ENCODE measurements at regions not wholly inside any gene's neighbourhood (a gene's known extent, or its start where the extent isn't known, plus 50 kb on each side); places are given as distances from the start of the nearest gene placed in this dataset.
A peak's percentile ranks its signal among the peaks of the same experiment; 100 is the strongest.

- ChIA-PET CTCF (no interaction called here), POLR2A (no interaction called here)
- H3K36me3 ChIP-seq (ENCODE audit: control insufficient read depth in 2 of 2, insufficient read depth in 1 of 2, low read length in 2 of 2): no peaks in the 10 kb centered on the region
- no peaks in the 10 kb centered on the region for H3K4me1 ChIP-seq (ENCODE audit: control insufficient read depth, insufficient read depth, low read length)
- H3K27ac ChIP-seq (ENCODE audit: extremely low read depth, low read depth, low read length): no peak overlapping the region
- no peaks in the 10 kb centered on the region for H3K9me3 ChIP-seq (ENCODE audit: control insufficient read depth, insufficient read depth, low read depth, low read length)
- TF ChIP-seq ZNF266 (tag by site-specific recombination; IDR thresholded peaks at IDR 0.05; ENCODE audit: low read depth) (no peak), ZNF529 (tag by site-specific recombination; IDR thresholded peaks at IDR 0.05; ENCODE audit: insufficient replicate concordance) (no peak), ZNF302 (tag by site-specific recombination; IDR thresholded peaks at IDR 0.05; ENCODE audit: low read depth) (no peak)
- TF ChIP-seq, protein P1, sequence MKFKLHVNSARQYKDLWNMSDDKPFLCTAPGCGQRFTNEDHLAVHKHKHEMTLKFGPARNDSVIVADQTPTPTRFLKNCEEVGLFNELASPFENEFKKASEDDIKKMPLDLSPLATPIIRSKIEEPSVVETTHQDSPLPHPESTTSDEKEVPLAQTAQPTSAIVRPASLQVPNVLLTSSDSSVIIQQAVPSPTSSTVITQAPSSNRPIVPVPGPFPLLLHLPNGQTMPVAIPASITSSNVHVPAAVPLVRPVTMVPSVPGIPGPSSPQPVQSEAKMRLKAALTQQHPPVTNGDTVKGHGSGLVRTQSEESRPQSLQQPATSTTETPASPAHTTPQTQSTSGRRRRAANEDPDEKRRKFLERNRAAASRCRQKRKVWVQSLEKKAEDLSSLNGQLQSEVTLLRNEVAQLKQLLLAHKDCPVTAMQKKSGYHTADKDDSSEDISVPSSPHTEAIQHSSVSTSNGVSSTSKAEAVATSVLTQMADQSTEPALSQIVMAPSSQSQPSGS (tag by site-specific recombination; IDR thresholded peaks at IDR 0.05; ENCODE audit: low read depth): no peak
- TF ChIP-seq, protein P2, sequence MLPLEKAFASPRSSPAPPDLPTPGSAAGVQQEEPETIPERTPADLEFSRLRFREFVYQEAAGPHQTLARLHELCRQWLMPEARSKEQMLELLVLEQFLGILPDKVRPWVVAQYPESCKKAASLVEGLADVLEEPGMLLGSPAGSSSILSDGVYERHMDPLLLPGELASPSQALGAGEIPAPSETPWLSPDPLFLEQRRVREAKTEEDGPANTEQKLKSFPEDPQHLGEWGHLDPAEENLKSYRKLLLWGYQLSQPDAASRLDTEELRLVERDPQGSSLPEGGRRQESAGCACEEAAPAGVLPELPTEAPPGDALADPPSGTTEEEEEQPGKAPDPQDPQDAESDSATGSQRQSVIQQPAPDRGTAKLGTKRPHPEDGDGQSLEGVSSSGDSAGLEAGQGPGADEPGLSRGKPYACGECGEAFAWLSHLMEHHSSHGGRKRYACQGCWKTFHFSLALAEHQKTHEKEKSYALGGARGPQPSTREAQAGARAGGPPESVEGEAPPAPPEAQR (tag by site-specific recombination; IDR thresholded peaks at IDR 0.05): no peak
- H3K4me3 ChIP-seq (ENCODE audit: low read depth, low read length): no peak overlapping the region
Observed at GRCh38 chr13:34749046-34749445, 193.0 kb upstream of the NBEA start.

DNA sequence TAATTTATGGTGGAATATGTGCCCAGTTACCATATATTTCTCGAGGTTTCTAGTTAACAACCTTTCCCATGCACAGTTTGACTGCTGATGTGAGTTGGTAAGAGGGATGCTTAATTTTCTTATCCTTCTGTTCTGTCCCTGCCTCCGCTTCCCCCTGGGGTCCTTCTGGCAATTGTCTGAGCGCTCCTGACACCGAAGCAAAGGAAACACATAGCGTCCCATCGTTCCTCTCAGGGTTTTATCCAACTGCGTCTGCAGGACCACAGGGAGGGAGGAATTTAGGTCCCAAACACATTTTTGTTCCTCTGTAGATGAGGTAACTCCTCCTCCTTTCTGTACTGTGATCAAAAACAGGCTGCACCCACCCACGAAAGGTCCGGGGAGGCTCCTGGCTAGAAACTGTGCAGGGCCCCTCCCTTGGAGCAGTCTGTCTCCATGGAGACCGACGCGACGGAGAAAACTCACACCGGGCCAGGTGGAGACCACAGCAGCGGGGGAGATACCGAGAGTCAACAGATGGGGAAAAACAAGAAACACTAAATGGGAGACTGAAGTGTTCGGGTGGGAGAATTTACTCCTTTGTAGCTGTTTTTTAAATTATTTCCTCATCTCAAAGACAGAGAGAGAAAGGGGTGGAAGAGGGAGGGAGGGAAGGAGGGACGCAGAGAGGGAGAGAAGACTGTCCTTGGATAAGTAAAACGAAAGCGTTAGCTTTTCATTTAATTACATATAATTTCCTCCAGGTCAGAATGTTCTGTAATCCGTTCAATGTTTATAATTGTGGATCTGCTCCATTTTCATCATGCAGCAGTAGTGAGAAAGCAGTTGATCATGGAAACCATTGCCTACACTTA, 191.8 kb upstream of the NBEA start:
- no peaks in the 10 kb centered on the region for H3K9me3 ChIP-seq (ENCODE audit: control insufficient read depth, insufficient read depth, low read depth, low read length)
- no peak overlapping the region for H3K27ac ChIP-seq (ENCODE audit: extremely low read depth, low read depth, low read length)
- peak overlapping the region; percentile 17; the same call in 1 of the 2 replicates for H3K4me3 ChIP-seq (ENCODE audit: low read depth, low read length)
- CTCF ChIA-PET: interaction anchor here (0.5 kb wide), 1 partner anchor 111 kb away, joined by 5 read pairs; no protein-coding TSS in a partner anchor
- H3K36me3 ChIP-seq (ENCODE audit: control insufficient read depth in 2 of 2, insufficient read depth in 1 of 2, low read length in 2 of 2): no peaks in the 10 kb centered on the region
- H3K4me1 ChIP-seq (ENCODE audit: control insufficient read depth, insufficient read depth, low read length): no peaks in the 10 kb centered on the region
- POLR2A ChIA-PET: no interaction called here
- TF ChIP-seq ZNF843 (tag by site-specific recombination; IDR thresholded peaks at IDR 0.05) (no peak), ZNF311 (tag by site-specific recombination; IDR thresholded peaks at IDR 0.05; ENCODE audit: borderline replicate concordance) (no peak), ZSCAN16 (tag by site-specific recombination; IDR thresholded peaks at IDR 0.05) (no peak), ZEB2 (tag by site-specific recombination; IDR thresholded peaks at IDR 0.05) (no peak), ZNF560 (tag by site-specific recombination; IDR thresholded peaks at IDR 0.05; ENCODE audit: borderline replicate concordance) (no peak), SCRT2 (tag by site-specific recombination; IDR thresholded peaks at IDR 0.05) (0 out of 2 replicates have a peak, but pooled peaks have one; percentile 15), ZNF670 (tag by site-specific recombination; IDR thresholded peaks at IDR 0.05; ENCODE audit: low read depth) (no peak), ZNF184 (tag by site-specific recombination; IDR thresholded peaks at IDR 0.05) (no peak), ZNF701 (tag by site-specific recombination; IDR thresholded peaks at IDR 0.05) (no peak), GLIS1 (tag by site-specific recombination; IDR thresholded peaks at IDR 0.05) (0 out of 2 replicates have a peak, but pooled peaks have one; percentile 10), PRDM10 (tag by site-specific recombination; IDR thresholded peaks at IDR 0.05) (peak; percentile 38; the same call in 1 of the 2 replicates), ZNF248 (tag by site-specific recombination; IDR thresholded peaks at IDR 0.05) (no peak), ZNF202 (tag by site-specific recombination; IDR thresholded peaks at IDR 0.05; ENCODE audit: borderline replicate concordance) (no peak)
- TF ChIP-seq, protein P3, sequence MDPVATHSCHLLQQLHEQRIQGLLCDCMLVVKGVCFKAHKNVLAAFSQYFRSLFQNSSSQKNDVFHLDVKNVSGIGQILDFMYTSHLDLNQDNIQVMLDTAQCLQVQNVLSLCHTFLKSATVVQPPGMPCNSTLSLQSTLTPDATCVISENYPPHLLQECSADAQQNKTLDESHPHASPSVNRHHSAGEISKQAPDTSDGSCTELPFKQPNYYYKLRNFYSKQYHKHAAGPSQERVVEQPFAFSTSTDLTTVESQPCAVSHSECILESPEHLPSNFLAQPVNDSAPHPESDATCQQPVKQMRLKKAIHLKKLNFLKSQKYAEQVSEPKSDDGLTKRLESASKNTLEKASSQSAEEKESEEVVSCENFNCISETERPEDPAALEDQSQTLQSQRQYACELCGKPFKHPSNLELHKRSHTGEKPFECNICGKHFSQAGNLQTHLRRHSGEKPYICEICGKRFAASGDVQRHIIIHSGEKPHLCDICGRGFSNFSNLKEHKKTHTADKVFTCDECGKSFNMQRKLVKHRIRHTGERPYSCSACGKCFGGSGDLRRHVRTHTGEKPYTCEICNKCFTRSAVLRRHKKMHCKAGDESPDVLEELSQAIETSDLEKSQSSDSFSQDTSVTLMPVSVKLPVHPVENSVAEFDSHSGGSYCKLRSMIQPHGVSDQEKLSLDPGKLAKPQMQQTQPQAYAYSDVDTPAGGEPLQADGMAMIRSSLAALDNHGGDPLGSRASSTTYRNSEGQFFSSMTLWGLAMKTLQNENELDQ (tag by site-specific recombination; IDR thresholded peaks at IDR 0.05; ENCODE audit: low read depth): no peak
- TF ChIP-seq, protein P4, sequence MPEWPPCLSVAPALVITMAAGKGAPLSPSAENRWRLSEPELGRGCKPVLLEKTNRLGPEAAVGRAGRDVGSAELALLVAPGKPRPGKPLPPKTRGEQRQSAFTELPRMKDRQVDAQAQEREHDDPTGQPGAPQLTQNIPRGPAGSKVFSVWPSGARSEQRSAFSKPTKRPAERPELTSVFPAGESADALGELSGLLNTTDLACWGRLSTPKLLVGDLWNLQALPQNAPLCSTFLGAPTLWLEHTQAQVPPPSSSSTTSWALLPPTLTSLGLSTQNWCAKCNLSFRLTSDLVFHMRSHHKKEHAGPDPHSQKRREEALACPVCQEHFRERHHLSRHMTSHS (tag by site-specific recombination; IDR thresholded peaks at IDR 0.05): no peak
- TF ChIP-seq, protein P5, sequence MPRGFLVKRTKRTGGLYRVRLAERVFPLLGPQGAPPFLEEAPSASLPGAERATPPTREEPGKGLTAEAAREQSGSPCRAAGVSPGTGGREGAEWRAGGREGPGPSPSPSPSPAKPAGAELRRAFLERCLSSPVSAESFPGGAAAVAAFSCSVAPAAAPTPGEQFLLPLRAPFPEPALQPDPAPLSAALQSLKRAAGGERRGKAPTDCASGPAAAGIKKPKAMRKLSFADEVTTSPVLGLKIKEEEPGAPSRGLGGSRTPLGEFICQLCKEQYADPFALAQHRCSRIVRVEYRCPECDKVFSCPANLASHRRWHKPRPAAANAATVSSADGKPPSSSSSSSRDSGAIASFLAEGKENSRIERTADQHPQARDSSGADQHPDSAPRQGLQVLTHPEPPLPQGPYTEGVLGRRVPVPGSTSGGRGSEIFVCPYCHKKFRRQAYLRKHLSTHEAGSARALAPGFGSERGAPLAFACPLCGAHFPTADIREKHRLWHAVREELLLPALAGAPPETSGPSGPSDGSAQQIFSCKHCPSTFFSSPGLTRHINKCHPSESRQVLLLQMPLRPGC (tag by site-specific recombination; IDR thresholded peaks at IDR 0.05): no peak
